ENCODE measurements at regions not wholly inside any gene's neighbourhood (a gene's known extent, or its start where the extent isn't known, plus 50 kb on each side); places are given as distances from the start of the nearest gene placed in this dataset.

DNA sequence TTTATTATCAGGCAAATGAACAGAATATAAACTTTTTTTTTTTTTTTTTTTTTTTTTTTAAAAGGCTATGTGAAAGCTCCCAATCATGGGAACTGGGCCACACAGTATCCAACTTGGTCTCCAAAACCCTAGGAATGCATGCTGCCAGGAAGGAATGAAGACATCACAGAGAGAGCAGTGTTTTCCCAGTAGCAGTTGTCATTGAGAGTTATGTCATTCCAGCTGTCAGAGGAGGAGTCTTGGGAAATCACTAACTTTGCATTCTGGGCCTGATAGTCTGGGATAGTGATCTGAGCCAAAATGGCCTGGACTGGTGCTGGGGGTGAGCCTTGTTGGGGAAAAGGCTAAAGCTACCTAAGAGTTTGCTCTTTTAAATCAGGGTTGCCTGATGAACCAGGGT lies 231.3 kb upstream of the MAP3K7 start:
- Mint-ChIP-seq H3K36me3 (no peaks in the 10 kb centered on the region), H3K27ac (no peak overlapping the region), H3K4me1 (no peaks in the 10 kb centered on the region), H3K27me3 (peaks cover 2 to 11% (median 3%) of the 10 kb centered on the region in 5 donors), H3K4me3 (no peak overlapping the region), H3K9me3 (peaks cover 0 to 11% (median 7%) of the 10 kb centered on the region in 9 donors)
- ATAC-seq (no peak), DNase-seq (no peak)
- POLR2A ChIA-PET = no interaction called here

DNA sequence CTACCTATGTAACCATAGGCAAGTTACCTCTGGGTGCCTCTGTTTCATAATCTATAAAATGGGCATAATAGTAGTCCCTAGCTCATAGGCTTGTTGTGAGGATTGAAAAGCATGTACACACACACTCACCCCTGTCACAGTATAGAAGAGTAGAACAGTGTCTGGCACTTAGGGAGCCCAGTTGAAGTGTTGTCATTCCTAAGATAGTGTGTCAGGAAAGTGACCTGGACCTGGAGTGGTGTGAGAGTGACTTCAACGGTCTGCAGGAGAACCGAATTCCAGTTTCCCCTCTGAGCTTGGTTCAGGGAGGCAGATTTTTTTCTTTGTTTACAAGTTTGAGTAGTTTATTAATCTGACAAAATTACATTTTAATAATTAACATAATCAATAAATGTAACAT lies 229.9 kb upstream of the MAP3K7 start:
- ATAC-seq = no peak
- peaks cover 0 to 11% (median 7%) of the 10 kb centered on the region in 9 donors for H3K9me3 Mint-ChIP-seq
- H3K27me3 Mint-ChIP-seq = peaks cover 2 to 11% (median 2%) of the 10 kb centered on the region in 5 donors
- H3K36me3 Mint-ChIP-seq = no peaks in the 10 kb centered on the region
- H3K4me1 Mint-ChIP-seq = no peaks in the 10 kb centered on the region
- no peak for DNase-seq
- POLR2A ChIA-PET = no interaction called here
- no peak overlapping the region for H3K4me3 Mint-ChIP-seq
- no peak overlapping the region for H3K27ac Mint-ChIP-seq

DNA sequence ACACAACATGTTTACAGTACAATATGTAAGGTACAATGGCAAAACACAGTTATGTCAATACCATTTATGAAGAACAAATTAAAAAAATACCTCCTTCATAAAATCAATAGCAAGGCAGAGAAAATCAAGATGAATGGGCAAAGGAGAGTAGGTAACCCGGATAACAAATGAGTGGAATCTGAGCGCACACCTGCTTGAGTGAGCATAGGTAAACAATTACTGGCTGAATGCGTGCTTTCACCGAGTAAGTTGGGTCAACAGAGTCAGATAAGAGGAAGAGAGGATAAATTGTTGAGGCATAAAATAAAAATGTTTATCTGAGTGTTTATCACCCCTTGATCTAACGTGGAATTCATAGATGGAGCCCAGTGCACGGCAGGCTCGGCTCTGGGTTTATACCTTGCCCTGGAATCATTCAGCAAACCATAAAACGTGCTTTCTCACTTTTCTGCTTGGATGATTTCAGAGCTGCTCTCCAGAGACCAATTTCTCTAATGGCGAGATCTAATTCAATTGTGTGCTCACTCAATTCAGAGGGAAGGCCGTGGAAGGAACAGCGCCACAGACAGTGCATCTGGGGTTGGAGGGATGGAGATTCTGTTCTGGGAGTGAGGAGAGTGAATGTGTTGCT lies 224.8 kb upstream of the MAP3K7 start:
- Mint-ChIP-seq H3K27me3 (peaks cover 0 to 5% (median 2%) of the 10 kb centered on the region in 5 donors), H3K4me3 (no peak overlapping the region), H3K4me1 (no peaks in the 10 kb centered on the region), H3K36me3 (no peaks in the 10 kb centered on the region), H3K9me3 (peaks cover 0 to 11% (median 5%) of the 10 kb centered on the region in 9 donors), H3K27ac (no peak overlapping the region)
- DNase-seq = no peak
- POLR2A ChIA-PET = no interaction called here
- no peak for ATAC-seq

DNA sequence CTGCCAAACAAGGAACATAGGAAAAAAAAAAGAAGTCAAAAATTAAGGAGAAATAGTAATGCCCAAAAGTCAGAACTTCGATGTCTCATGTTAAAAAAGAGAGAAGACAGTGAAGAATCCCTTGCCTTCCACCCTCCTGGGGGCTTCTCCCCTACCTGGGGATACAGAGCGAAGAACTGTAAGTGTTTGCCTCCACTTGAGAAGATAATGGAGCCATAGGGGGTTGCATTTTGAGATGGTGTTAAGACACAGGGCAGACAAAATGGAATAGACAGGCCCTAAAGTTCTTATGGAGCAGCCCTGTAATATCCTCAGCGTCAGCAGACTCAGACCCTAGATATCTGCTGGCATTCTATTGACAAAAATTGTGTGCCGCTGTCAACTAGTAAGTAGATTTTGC lies 222.2 kb upstream of the MAP3K7 start:
- Mint-ChIP-seq H3K9me3 (peaks cover 0 to 7% (median 0%) of the 10 kb centered on the region in 9 donors), H3K27ac (no peak overlapping the region), H3K27me3 (peaks cover under 1 to 7% (median 4%) of the 10 kb centered on the region in 5 donors), H3K4me1 (no peaks in the 10 kb centered on the region), H3K36me3 (no peaks in the 10 kb centered on the region), H3K4me3 (no peak overlapping the region)
- no peak for DNase-seq
- ATAC-seq = no peak
- POLR2A ChIA-PET = no interaction called here

DNA sequence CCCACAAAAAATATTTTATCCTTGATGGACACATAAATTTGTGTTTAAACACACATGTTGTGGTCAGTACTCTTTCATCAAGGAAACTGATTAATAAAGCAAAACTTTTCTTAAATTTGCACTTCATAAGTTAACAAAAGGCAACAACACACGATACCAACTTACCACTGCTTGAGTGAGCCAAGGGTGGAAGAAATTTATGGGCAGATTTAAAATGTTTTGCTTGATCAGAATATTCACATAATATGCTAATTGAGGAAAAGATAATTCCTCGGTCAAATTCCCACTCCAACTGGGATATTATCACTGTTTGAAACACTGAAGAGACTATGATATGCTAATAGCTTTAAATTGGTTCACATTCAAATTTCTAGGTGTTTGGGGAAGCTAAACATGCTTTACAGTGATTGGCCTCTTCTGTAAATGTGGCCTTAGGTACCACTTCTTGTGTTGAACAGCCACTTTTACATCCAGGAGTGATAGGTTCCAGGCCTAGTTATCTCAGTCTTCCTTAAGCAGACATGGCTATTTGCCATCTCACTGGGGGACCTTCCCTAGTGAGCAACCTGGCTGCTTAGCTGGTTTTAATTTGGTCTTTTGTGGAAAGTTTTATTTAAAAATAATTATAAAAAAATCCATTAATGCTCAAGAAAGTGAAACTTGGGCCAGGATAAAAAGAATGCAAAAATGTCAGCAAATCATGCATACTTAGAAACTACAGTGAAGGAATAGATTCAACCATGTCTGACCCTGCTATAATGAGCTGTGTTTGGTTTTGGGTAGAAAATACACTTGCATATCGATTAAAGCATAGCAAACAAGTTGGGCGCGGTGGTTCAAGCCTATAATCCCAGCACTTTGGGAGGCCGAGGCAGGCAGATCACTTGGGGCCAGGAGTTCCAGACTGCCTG lies 221.2 kb upstream of the MAP3K7 start:
- no peak for ATAC-seq
- DNase-seq = no peak
- Mint-ChIP-seq H3K4me1 (no peaks in the 10 kb centered on the region), H3K4me3 (no peak overlapping the region), H3K36me3 (no peaks in the 10 kb centered on the region), H3K9me3 (peaks cover 0 to 7% (median 0%) of the 10 kb centered on the region in 9 donors), H3K27ac (no peak overlapping the region), H3K27me3 (peaks cover 2 to 9% (median 4%) of the 10 kb centered on the region in 5 donors)
- POLR2A ChIA-PET = no interaction called here

DNA sequence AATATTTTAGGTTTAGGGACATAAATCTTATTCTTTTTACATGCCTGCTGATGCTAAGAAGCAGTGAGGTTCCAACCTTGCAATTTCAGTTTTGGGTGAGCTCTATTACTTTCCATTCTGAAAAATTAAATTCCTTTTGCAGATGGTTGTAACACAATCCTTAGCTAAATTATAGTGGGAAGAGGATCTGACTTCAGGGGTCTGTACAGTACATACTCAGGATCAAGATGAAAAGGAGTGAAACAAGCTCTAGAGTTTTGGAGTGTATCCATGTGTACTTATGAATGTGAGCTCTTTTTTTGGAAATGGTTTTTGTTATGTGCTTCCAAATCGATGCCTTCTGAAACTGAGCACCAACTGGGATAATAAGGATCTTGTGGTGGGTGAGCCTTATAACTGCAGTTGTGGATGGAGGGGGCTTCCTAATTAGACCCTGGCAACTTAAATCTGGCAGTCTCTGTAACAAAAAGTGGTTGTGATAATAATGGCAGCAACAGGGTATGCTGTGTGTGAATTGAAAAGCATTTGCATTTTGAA lies 218.8 kb upstream of the MAP3K7 start:
- no peak for ATAC-seq
- H3K9me3 Mint-ChIP-seq = peaks cover 0 to 2% (median 0%) of the 10 kb centered on the region in 9 donors
- no peaks in the 10 kb centered on the region for H3K4me1 Mint-ChIP-seq
- no peaks in the 10 kb centered on the region for H3K36me3 Mint-ChIP-seq
- DNase-seq = no peak
- no peak overlapping the region for H3K27ac Mint-ChIP-seq
- POLR2A ChIA-PET = no interaction called here
- no peak overlapping the region for H3K4me3 Mint-ChIP-seq
- peaks cover 4 to 9% (median 6%) of the 10 kb centered on the region in 5 donors for H3K27me3 Mint-ChIP-seq

DNA sequence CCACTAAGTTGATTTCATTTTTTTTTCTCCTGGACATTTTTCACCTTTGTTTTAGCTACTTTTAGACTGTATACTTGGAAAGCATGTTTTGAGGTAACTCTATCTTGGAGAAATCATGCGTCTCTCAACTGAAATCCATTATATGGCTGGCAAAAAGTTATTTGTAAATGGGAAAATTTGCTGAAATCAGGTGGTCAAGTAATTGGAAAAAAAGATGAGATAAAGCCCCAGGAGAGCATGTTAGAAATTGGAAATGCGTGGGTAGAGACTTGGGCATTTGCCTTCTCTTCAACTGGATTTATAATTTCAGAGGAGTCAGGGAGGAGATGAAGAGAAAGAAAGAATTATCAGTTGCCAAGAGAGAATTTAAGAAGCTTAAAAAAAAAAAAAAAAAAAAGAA lies 217.1 kb upstream of the MAP3K7 start:
- ATAC-seq (no peak), DNase-seq (no peak)
- peaks cover 0 to 2% (median 0%) of the 10 kb centered on the region in 9 donors for H3K9me3 Mint-ChIP-seq
- H3K27ac Mint-ChIP-seq = no peak overlapping the region
- H3K36me3 Mint-ChIP-seq = no peaks in the 10 kb centered on the region
- no peak overlapping the region for H3K4me3 Mint-ChIP-seq
- POLR2A ChIA-PET = no interaction called here
- no peaks in the 10 kb centered on the region for H3K4me1 Mint-ChIP-seq
- H3K27me3 Mint-ChIP-seq = peaks cover 4 to 9% (median 6%) of the 10 kb centered on the region in 5 donors

DNA sequence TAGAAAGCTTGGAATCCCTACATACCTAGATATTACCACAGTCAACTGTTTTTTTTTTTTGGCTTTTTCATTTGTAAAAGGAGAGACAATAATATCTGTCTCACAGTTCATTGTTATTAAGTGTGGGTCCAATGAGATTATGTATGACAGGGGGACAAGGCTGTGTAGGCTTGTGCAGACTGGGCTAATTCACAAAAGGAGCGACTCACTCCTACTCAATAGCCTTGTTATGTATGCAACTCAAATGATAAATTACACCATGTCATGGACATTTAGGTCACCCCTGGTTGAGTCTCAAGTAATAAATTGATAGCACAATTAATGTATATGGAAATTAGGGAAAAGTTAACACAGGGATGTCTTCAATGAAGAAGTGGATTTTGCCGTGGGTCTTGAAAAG lies 208.2 kb upstream of the MAP3K7 start:
- ATAC-seq (no peak), DNase-seq (no peak)
- no peaks in the 10 kb centered on the region for H3K36me3 Mint-ChIP-seq
- H3K4me3 Mint-ChIP-seq = no peak overlapping the region
- no peaks in the 10 kb centered on the region for H3K9me3 Mint-ChIP-seq
- POLR2A ChIA-PET = no interaction called here
- peaks cover 0 to 4% (median 0%) of the 10 kb centered on the region in 5 donors for H3K27me3 Mint-ChIP-seq
- H3K27ac Mint-ChIP-seq = no peak overlapping the region
- no peaks in the 10 kb centered on the region for H3K4me1 Mint-ChIP-seq

DNA sequence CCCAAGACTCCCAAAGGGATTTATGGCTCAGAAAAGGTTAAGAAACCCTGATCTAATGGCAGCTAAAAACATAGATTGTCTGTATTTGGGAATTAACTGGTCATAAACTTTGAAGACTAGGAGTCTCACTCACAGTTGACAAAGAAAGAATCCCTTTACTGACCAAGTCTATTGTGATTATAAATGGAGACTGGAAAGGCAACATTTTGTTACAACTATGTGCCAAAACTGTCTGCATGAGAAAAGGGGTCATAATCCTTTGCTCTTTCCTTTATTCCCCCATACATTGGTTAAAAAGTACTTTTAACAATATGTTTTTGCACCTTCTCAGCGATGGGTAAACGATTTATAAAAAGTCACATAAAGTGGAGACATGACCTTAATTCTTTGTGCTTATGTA lies 206.9 kb upstream of the MAP3K7 start:
- Mint-ChIP-seq H3K36me3 (no peaks in the 10 kb centered on the region), H3K4me3 (no peak overlapping the region), H3K9me3 (no peaks in the 10 kb centered on the region), H3K27ac (no peak overlapping the region), H3K27me3 (peaks cover 0 to 7% (median 0%) of the 10 kb centered on the region in 5 donors), H3K4me1 (no peaks in the 10 kb centered on the region)
- ATAC-seq (no peak), DNase-seq (no peak)
- POLR2A ChIA-PET = no interaction called here

DNA sequence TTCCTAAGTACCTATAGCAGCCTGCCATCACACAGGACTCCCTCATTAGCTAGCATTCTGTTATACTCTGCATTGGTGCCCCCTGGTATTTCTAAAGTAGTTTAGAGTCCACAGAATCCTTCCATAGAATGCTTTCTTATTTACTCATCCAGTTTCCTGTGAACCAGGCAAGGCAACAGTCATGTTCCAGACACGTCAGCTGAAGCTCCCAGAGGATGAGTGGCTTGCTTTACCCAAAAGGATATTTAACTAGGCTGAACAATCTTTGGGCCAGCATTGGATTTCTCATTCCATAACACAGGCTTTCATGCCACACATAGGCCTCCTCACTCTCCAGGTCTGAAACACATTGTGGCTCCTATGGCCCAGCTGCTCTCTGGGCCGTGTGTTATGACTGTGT lies 203.8 kb upstream of the MAP3K7 start:
- no peak for ATAC-seq
- no peak overlapping the region for H3K4me3 Mint-ChIP-seq
- no peaks in the 10 kb centered on the region for H3K9me3 Mint-ChIP-seq
- peaks cover 0 to 11% (median under 1%) of the 10 kb centered on the region in 5 donors for H3K27me3 Mint-ChIP-seq
- H3K36me3 Mint-ChIP-seq = no peaks in the 10 kb centered on the region
- DNase-seq = no peak
- no peak overlapping the region for H3K27ac Mint-ChIP-seq
- H3K4me1 Mint-ChIP-seq = no peaks in the 10 kb centered on the region
- POLR2A ChIA-PET = no interaction called here

DNA sequence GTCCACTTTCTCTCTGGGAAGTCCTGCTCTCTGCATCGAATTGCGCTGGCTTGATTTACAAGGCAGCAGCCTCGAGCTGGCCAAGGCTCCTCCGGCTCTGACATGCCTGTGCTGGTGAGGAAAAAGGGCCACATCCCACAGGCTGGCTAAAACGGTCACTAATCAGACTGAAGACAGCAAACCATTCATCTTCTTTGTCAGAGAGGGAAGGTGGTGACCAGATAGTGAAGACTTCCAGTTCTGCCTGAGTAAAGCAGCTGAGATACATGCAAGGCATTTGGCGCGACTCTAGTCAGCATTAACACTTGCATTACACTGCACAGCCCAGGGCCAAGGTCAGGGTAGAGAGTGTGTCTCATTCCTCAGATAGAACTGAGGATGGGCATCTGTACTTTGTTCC lies 203.2 kb upstream of the MAP3K7 start:
- H3K36me3 Mint-ChIP-seq = no peaks in the 10 kb centered on the region
- no peak overlapping the region for H3K27ac Mint-ChIP-seq
- H3K4me1 Mint-ChIP-seq = no peaks in the 10 kb centered on the region
- H3K4me3 Mint-ChIP-seq = no peak overlapping the region
- H3K27me3 Mint-ChIP-seq = peaks cover 0 to 15% (median 5%) of the 10 kb centered on the region in 5 donors
- no peaks in the 10 kb centered on the region for H3K9me3 Mint-ChIP-seq
- DNase-seq (no peak), ATAC-seq (no peak)
- POLR2A ChIA-PET = no interaction called here

DNA sequence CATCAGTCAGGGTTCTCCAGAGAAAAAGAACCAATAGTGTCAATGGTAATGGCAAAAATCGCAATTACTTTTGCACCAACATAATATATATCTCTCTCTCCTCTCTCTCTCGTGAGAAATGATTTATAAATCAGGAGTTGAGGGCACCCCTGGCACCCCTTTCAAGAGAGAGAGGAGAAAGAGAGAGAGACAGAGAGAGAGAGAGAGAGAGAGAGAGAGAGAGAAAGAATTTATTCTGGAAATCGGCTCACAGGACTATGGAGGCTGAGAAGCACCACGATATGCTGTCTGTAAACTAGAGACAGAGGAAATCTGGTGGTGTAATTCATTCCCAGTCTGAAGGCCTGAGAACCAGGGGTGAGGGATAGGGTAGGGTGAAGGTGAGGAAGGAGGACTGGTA lies 201.9 kb upstream of the MAP3K7 start:
- POLR2A ChIA-PET = no interaction called here
- Mint-ChIP-seq H3K4me3 (no peak overlapping the region), H3K36me3 (no peaks in the 10 kb centered on the region), H3K27me3 (peaks cover 0 to 21% (median 7%) of the 10 kb centered on the region in 5 donors), H3K27ac (no peak overlapping the region), H3K4me1 (no peaks in the 10 kb centered on the region), H3K9me3 (no peaks in the 10 kb centered on the region)
- ATAC-seq = no peak
- DNase-seq = no peak

DNA sequence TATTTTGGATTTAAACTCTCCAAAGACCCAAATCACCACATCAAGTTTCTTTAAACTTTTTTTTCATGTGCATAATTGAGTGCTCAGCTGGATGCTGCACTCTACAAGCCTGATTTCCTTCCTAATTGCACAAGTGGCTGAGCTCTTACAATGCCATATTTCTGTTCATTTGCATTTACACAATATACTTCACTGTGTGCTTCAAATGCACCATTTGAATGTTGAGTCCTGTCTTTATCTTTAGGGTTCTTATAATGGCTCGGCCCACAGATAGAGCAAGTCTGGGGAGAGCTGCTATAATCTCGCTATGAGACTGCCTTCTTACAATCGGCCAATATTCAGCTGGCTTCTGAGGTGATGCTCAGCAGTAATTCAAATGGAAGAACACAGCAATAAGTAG lies 200.6 kb upstream of the MAP3K7 start:
- no peak for DNase-seq

More for the DNA sequence above, 200.6 kb upstream of the MAP3K7 start:
- POLR2A ChIA-PET = no interaction called here
- no peak for ATAC-seq
- Mint-ChIP-seq H3K4me3 (no peak overlapping the region), H3K9me3 (no peaks in the 10 kb centered on the region), H3K36me3 (no peaks in the 10 kb centered on the region), H3K27ac (no peak overlapping the region), H3K4me1 (no peaks in the 10 kb centered on the region), H3K27me3 (peaks cover 0 to 23% (median 10%) of the 10 kb centered on the region in 5 donors)

Measured in naive thymus-derived CD8-positive, alpha-beta T cell (primary cell).